ENCODE measurements at regions not wholly inside any gene's neighbourhood (a gene's known extent, or its start where the extent isn't known, plus 50 kb on each side); places are given as distances from the start of the nearest gene placed in this dataset.

DNA sequence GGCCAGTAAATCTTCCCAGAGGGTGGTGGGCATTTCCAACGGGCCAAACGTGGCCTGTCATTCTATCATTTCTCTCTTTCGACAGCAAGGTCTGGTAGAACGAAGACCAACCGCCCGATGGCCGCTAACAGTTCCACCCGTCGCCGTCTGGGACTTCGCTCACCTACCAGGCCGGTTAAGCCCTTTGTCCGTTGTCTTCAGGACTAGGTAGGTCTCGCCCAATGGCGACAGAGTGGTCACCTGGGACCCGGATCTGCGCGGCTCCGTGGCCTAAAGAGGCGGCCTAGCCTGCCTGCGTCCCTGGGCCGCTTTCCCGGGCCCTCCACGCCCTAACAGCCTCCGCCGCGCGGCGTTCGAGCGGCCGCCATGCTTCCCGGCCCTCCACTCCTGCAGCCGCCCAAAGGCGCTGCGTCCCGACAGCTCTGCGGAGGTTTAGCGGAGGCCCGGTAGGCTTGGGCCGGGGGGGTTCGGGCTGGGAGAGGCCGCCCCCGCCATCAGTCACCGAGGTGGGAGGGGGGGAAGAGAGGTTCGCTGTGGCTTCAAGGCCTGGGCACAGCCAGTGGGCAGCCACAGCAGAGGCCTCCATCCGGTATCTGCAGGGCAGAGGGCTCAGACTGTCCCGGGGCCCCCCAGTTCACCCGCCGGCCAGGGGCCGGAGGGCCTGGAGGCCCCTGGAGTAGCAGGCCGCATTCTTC, 194.0 kb upstream of the BRWD3 start:
- TF ChIP-seq, protein P1, sequence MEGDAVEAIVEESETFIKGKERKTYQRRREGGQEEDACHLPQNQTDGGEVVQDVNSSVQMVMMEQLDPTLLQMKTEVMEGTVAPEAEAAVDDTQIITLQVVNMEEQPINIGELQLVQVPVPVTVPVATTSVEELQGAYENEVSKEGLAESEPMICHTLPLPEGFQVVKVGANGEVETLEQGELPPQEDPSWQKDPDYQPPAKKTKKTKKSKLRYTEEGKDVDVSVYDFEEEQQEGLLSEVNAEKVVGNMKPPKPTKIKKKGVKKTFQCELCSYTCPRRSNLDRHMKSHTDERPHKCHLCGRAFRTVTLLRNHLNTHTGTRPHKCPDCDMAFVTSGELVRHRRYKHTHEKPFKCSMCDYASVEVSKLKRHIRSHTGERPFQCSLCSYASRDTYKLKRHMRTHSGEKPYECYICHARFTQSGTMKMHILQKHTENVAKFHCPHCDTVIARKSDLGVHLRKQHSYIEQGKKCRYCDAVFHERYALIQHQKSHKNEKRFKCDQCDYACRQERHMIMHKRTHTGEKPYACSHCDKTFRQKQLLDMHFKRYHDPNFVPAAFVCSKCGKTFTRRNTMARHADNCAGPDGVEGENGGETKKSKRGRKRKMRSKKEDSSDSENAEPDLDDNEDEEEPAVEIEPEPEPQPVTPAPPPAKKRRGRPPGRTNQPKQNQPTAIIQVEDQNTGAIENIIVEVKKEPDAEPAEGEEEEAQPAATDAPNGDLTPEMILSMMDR (conservative IDR thresholded peaks at IDR 0.05; ENCODE audit: low read depth in 2 of 2) = no peak
- no peak for TF ChIP-seq POLR2AphosphoS5 (IDR thresholded peaks at IDR 0.05; ENCODE audit: low read depth)
- TF ChIP-seq EZH2phosphoT487 (IDR thresholded peaks at IDR 0.05; ENCODE audit: unreplicated experiment) = no peak
- no peak for TF ChIP-seq STAT1 (IDR thresholded peaks at IDR 0.05; ENCODE audit: unreplicated experiment)
- TF ChIP-seq JUNB (IDR thresholded peaks at IDR 0.05; ENCODE audit: unreplicated experiment) = no peak
- TF ChIP-seq, protein P2, sequence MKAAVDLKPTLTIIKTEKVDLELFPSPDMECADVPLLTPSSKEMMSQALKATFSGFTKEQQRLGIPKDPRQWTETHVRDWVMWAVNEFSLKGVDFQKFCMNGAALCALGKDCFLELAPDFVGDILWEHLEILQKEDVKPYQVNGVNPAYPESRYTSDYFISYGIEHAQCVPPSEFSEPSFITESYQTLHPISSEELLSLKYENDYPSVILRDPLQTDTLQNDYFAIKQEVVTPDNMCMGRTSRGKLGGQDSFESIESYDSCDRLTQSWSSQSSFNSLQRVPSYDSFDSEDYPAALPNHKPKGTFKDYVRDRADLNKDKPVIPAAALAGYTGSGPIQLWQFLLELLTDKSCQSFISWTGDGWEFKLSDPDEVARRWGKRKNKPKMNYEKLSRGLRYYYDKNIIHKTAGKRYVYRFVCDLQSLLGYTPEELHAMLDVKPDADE (IDR thresholded peaks at IDR 0.05) = no peak
